Activated CD8-positive, alpha-beta memory T cell treated with anti-CD3 and anti-CD28 coated beads for 48 hours (primary cell): ENCODE measurements at regions not wholly inside any gene's neighbourhood (a gene's known extent, or its start where the extent isn't known, plus 50 kb on each side); places are given as distances from the start of the nearest gene placed in this dataset.

Experiments used
- DNase-seq, 3 experiments: peaks; one replicate each; pipeline ENCODE4 v3.0.0-alpha.2; 2020; ENCODE audit warnings: low read depth in 2 of 3, low spot score in 2 of 3

DNA sequence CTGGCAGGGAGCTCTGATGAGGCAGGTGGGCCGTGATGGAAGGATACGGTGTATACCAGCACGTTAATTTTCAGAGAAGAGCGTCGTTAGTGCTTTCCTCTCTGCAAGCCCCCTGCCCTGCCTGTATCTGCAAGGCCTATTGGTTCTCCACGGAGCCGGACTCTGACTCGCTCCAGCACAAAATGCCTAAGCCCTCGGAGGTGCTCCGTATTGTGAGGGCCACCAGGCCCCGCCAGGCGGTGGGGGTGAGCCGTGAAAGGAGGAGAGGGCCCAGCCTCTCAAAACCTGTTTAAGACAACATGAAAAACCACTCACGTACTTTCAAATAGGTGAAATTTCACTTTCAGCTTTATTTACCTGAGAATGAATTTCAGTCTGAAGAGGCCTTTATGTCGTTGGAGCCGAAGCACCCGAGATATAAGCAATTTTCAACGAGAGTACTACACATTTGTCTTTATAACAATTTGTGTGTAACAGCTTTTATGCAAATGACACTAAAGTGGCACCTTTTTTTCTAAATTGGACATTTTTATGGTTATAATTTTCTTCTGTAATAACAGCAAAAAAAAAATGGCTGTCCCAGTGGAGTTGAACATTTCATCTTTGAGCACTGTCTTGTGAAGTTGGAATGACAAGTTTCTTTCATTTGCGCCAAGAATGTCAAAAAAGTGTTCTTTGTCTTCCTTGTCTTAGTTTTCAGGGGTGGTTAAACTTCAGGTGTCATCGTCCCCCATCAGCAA lies 749.5 kb downstream of the VRK1 start:
- no peak for DNase-seq

DNA sequence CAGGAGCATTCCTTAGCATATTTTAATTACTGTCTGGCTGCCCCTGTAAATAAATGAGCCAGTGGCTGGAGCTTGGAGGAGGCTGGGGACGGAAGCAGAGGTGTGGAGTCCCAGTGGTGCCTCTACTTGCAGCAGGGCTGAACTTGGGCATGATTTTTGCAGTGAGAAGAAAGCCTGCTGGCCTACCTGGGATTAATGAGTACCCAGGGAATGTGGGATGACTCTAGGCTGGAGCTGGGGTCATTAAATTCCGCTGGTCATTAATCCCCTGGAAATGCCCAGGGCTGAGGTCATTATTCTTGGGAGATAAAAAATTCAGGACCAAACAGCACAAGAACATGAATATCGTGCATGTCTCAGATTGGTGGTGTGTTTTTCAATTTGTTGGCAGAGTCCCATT lies 753.3 kb downstream of the VRK1 start:
- DNase-seq = no peak

DNA sequence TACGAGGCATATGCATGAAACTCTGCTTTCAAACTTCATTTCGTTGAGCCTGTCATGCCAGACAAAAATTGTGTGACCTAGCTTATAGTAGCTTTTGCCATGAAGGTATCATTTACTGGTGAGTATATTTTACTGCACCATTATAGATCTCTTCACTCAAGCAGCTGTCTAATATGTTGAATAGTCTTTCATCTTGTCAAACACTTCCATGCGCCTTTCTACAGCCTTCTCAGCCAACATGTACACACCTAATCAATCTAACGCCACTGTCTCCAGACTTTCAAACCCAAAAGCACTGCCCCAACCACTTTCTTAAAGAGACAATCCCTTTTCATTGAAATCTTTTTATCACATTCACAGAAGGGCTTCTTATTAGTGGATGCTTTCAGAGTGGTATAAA lies 757.4 kb downstream of the VRK1 start:
- DNase-seq = no peak

- no peak for DNase-seq
These were observed 767.2 kb downstream of the VRK1 start for GRCh38 chr14:97564334-97564733.

DNA sequence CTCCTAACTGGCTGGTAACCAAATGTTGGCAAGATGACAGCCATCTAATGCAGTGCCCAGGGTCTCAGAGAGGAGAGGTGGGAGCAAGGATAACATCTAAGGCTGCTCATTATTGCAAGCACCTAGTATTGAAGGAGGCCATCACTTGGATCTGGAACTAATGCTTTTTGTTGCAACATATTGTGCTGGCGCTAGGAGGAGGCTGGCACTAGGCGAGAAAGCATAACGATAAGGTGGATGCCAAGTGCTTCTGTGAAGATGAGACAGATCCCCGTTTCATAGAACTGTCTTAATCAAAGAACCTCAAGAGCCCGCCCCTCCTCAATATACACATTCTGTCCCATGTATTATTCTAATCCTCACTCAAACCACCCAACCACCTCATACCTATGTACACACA lies 774.0 kb downstream of the VRK1 start:
- DNase-seq = no peak

GRCh38 chr14:97571866-97572555 lies 774.8 kb downstream of the VRK1 start:
- DNase-seq = no peak

DNA sequence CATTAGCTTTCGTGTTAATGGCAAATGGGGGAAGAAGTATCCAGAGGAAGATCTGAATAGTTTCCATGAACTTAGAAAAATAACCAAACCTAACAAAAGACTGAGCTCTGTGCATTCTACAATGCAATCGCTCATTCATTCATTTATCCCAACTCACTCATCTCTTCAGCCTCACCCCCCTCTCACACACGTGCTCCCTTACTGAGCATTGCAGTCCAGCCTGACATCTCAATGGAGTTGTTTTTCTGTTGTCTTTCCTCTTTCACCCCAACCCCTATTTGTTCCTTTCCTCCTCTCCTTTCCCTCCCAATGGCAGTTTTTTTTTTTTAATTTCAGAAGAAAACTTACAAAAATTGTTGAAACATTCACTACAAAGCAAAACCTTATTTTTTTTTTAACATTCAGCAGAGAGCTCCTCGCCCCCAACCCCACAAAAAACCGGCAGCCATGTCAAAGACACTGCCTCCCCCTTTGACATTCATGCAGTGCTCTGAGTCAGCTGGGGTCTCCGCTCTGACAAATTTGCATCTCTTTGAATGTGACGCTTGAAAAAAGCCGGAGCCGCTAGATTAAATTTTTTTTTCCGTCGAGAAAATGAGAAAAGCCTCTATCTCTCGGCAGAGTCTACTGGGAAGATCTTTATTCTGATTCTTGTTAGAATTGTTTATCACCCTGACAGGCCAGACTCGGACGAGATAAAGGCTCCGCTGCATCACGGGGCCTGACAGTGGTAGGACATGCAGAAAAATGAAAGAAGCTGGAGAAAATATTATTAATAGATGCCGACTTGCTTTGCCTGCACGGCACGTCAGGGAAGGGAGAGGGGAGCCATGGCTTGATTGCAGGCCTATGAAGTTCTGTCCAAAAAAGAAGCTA lies 775.6 kb downstream of the VRK1 start:
- DNase-seq = no peak

GRCh38 chr14:97575677-97576076 lies 778.5 kb downstream of the VRK1 start:
- DNase-seq = no peak

DNA sequence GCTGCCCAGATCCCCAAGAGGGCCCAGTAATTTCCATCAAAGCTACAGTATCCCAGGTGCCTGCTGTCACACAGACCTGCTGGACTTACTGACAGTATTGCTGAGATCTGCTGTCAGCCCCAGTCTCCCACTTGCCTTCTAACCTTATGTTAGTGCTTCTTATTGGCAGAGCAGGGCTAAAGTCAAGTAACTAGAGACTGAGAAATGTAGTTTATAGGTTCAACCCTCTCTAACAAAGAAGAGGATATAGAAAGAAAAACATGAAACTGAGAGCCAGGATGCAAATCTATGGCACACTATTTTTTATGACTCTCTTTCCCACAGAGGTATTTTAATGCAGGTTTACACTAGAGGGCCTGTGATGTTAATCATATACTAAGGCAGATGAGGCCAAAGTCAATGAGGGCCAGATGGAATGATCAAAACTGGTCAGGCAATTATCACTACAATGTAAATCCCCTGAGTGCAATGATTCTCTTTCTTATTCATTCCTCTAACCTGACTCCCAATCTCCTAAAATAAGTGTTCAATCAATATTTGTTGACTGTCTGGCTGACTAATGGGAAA lies 781.9 kb downstream of the VRK1 start:
- no peak for DNase-seq

DNA sequence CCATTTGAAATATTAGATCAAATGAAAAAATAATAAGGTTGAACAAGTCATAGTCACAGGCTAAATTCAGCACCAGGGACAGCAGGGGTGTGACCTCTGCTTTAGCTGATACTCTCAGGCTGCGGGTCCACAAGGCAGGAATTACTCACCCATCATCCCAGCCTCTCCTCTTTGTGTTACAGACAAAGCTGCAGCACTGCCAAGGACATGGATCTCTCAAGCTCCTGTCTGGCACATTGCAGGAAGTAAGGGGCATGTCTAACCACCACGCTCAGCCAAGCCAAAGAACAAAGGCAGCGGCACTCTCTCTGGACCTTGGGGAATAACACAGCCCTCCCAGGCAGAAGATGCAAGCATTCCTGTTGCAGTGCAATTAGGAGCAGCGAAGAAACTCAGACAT lies 783.8 kb downstream of the VRK1 start:
- DNase-seq = no peak

- no peak for DNase-seq
These were observed 784.8 kb downstream of the VRK1 start for GRCh38 chr14:97582022-97582421.

DNA sequence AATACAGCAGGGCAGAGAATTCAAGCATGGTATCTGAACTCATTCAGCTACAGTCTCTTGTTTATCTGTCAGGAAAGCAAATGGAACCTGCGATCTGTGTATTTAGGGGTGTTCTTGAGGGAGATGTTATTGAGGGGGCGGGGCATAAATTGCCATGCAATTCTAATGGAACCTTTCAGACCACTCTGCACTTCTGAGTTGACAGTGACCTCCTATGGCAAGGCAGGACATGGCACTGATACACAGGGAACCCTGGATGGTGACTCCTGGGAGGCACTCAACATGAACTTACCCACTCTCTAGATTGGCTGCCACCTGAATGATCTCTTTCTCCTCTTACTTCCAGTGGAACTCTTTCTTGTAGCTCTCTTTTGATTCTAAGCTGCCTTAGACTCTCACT lies 787.3 kb downstream of the VRK1 start:
- no peak for DNase-seq

GRCh38 chr14:97592341-97592980 lies 795.3 kb downstream of the VRK1 start:
- no peak for DNase-seq

DNA sequence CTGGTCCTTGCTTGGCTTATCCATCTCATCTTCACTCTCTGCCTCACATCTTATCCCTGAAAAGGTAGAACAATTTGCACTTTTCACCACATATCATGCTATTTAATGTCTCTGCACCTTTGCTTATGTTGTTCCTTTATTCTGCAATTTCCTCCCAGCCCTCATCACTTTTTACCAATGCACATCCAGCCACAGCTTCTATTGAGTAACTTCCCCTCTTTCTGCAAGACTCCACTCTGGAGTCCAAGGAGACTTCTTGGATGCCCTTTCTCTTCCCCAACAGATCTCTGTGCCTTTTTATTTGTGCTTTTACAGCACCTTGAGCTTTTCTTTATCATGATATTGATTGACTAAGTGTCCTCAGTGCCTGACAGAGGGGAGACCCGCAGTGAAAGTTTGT lies 797.1 kb downstream of the VRK1 start:
- DNase-seq = no peak

GRCh38 chr14:97602438-97603117 lies 805.4 kb downstream of the VRK1 start:
- DNase-seq = peak in 1 of 3 experiments; percentile 15

DNA sequence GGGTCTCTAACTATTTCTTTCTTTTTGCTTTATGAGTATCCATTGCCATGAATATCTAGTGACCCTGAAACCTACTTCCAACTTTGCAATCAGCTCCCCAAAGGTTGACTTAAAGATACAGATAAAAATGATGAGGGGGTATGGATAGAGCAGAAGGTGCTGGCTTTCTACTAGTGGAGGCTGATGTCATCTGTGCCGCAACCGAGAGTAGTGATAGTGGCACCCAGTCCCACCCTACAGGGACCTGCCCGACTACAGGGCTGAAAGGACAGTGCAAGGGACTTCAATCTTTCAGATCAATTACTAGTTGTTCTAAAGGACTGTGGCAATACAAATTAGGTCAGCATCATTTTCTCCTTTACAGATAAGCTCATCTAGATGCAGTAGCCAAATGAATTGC lies 806.0 kb downstream of the VRK1 start:
- no peak for DNase-seq

GRCh38 chr14:97604731-97605130 lies 807.5 kb downstream of the VRK1 start:
- DNase-seq = no peak

DNA sequence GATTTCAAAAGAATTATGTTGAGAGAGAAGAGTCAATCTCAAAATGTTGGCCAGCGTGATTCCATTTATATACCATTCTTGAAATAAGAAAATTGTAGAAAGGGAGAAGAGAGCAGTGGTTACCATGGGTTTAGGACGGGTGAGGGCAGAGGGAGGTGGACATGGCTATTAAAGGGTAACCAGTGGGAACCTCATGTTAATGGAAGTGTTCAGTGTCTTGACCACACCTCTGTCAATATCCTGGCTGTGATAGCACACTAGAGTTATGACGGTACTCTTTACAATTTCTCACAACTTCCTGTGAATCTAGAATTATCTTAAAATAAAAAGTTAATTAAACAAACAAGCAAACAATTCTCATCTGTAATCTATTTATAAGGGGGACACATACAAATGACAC lies 821.2 kb downstream of the VRK1 start:
- DNase-seq = no peak

GRCh38 chr14:97618917-97619690 lies 821.9 kb downstream of the VRK1 start:
- DNase-seq = no peak

DNA sequence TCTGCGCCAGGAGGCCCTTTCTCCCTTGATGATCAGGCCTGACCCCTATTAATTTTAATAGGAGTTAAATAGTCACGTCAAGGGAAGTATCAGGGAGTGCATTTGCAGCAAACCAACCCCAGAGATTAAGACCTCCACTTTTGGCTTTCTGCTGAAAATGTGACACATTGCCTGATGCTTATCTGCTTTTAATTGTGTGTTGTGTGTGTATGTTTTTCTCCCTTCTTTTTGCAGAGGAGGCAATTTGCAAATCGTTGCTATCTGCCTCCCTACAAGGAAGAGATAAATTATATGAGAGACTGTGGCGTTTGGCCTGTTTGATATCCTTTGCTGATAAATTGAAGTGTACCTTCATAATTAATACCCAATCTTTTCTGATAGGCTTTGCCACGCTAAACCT lies 822.9 kb downstream of the VRK1 start:
- DNase-seq = no peak
